Mesothelial cell of epicardium (in vitro differentiated cells): ENCODE measurements at regions not wholly inside any gene's neighbourhood (a gene's known extent, or its start where the extent isn't known, plus 50 kb on each side); places are given as distances from the start of the nearest gene placed in this dataset.

Source experiments
- DNase-seq, 2 experiments: peaks; one replicate each; pipeline ENCODE4 v3.0.0; 2021; ENCODE audit warnings: low spot score in 2 of 2; ENCODE audit not compliant: unreplicated experiment in 2 of 2
- H3K27ac Mint-ChIP-seq: 2 replicates; pipeline ENCODE4 v1.8.0; 2021; ENCODE audit warnings: mixed read lengths
- H3K27me3 Mint-ChIP-seq: 2 replicates; pipeline ENCODE4 v1.8.0; 2021; ENCODE audit warnings: low read depth, mixed read lengths
- H3K36me3 Mint-ChIP-seq: 2 replicates; pipeline ENCODE4 v1.8.0; 2021; ENCODE audit warnings: mixed read lengths
- H3K4me1 Mint-ChIP-seq: 2 replicates; pipeline ENCODE4 v1.8.0; 2021; ENCODE audit warnings: mixed read lengths
- H3K4me3 Mint-ChIP-seq: 2 replicates; pipeline ENCODE4 v1.8.0; 2021; ENCODE audit warnings: mild to moderate bottlenecking, moderate library complexity, mixed read lengths
- H3K9me3 Mint-ChIP-seq: 2 replicates; pipeline ENCODE4 v1.8.0; 2021; ENCODE audit warnings: mixed read lengths
- CTCF ChIP-seq: fragments of 200-600 bp; sonication (generic); IDR thresholded peaks from one replicate; pipeline ENCODE4 v1.5.0; 2021; ENCODE audit warnings: antibody characterized with exemption; ENCODE audit not compliant: unreplicated experiment

GRCh38 chr7:28245123-28245878, 64.7 kb upstream of the JAZF1 start:
- H3K36me3 Mint-ChIP-seq = no peaks in the 10 kb centered on the region
- DNase-seq = no peak
- no peak for TF ChIP-seq CTCF
- no peak overlapping the region for H3K4me3 Mint-ChIP-seq
- H3K9me3 Mint-ChIP-seq = peaks cover 10% of the 10 kb centered on the region
- no peaks in the 10 kb centered on the region for H3K27me3 Mint-ChIP-seq
- no peaks in the 10 kb centered on the region for H3K4me1 Mint-ChIP-seq
- no peak overlapping the region for H3K27ac Mint-ChIP-seq

- Mint-ChIP-seq H3K27ac (no peak overlapping the region), H3K4me1 (no peaks in the 10 kb centered on the region), H3K4me3 (no peak overlapping the region), H3K36me3 (no peaks in the 10 kb centered on the region), H3K27me3 (no peaks in the 10 kb centered on the region), H3K9me3 (peaks cover 10% of the 10 kb centered on the region)
- no peak for TF ChIP-seq CTCF
- no peak for DNase-seq
Observed at GRCh38 chr7:28246921-28247461, 66.4 kb upstream of the JAZF1 start.

GRCh38 chr7:28258240-28258639, 77.6 kb upstream of the JAZF1 start:
- H3K36me3 Mint-ChIP-seq = no peaks in the 10 kb centered on the region
- no peaks in the 10 kb centered on the region for H3K9me3 Mint-ChIP-seq
- TF ChIP-seq CTCF = no peak
- H3K4me3 Mint-ChIP-seq = no peak overlapping the region
- peaks cover 8% of the 10 kb centered on the region for H3K4me1 Mint-ChIP-seq
- DNase-seq = no peak
- H3K27ac Mint-ChIP-seq = no peak overlapping the region
- no peaks in the 10 kb centered on the region for H3K27me3 Mint-ChIP-seq

GRCh38 chr7:28260969-28261368, 80.4 kb upstream of the JAZF1 start:
- H3K4me1 Mint-ChIP-seq = peaks cover 8% of the 10 kb centered on the region
- no peaks in the 10 kb centered on the region for H3K27me3 Mint-ChIP-seq
- no peak overlapping the region for H3K4me3 Mint-ChIP-seq
- no peak for DNase-seq
- H3K36me3 Mint-ChIP-seq = no peaks in the 10 kb centered on the region
- H3K27ac Mint-ChIP-seq = no peak overlapping the region
- no peaks in the 10 kb centered on the region for H3K9me3 Mint-ChIP-seq
- no peak for TF ChIP-seq CTCF

- H3K4me3 Mint-ChIP-seq = no peak overlapping the region
- H3K36me3 Mint-ChIP-seq = no peaks in the 10 kb centered on the region
- no peak for DNase-seq
- no peak for TF ChIP-seq CTCF
- H3K9me3 Mint-ChIP-seq = peaks cover 7% of the 10 kb centered on the region
- peaks cover 3% of the 10 kb centered on the region for H3K4me1 Mint-ChIP-seq
- H3K27me3 Mint-ChIP-seq = no peaks in the 10 kb centered on the region
- no peak overlapping the region for H3K27ac Mint-ChIP-seq
Observed at GRCh38 chr7:28263622-28264271, 83.2 kb upstream of the JAZF1 start.
